Upper lobe of right lung (tissue), 1 donor: ENCODE measurements at regions not wholly inside any gene's neighbourhood (a gene's known extent, or its start where the extent isn't known, plus 50 kb on each side); places are given as distances from the start of the nearest gene placed in this dataset.

Source experiments
- ATAC-seq: fragments of 200-7000 bp; cut with Tn5 transposase; one replicate; pipeline ENCODE4 v1.9.1; 2020; ENCODE audit warnings: mild to moderate bottlenecking, moderate library complexity
- DNase-seq: peaks from one replicate; pipeline ENCODE4 v3.0.0-alpha.2; 2020
- H3K27ac ChIP-seq: fragments of 200-600 bp; one replicate; pipeline ENCODE4 v1.8.0; 2022
- H3K27me3 ChIP-seq: fragments of 200-600 bp; one replicate; pipeline ENCODE4 v1.8.0; 2022; ENCODE audit warnings: mild to moderate bottlenecking
- H3K36me3 ChIP-seq: fragments of 200-600 bp; one replicate; pipeline ENCODE4 v1.8.0; 2022
- H3K4me1 ChIP-seq: fragments of 200-600 bp; one replicate; pipeline ENCODE4 v1.8.0; 2022
- H3K4me3 ChIP-seq: fragments of 200-600 bp; one replicate; pipeline ENCODE4 v1.8.0; 2022; ENCODE audit warnings: mild to moderate bottlenecking
- H3K9me3 ChIP-seq: fragments of 200-600 bp; one replicate; pipeline ENCODE4 v1.8.0; 2022
- CTCF ChIP-seq: fragments of 200-600 bp; IDR thresholded peaks from one replicate; pipeline ENCODE4 v1.8.0; 2022; ENCODE audit warnings: antibody characterized with exemption
- intact Hi-C: fragments of 100-400 bp; cut with DNase I; formaldehyde crosslinking; loops from one replicate; pipeline ENCODE4 v1.11.0; 2022
- donor health status: DM: no; HTN: yes; CAD: no; lungs with severe emphysema.

- no peak overlapping the region for H3K4me3 ChIP-seq
- intact Hi-C loops = no loop called here
- H3K4me1 ChIP-seq = no peaks in the 10 kb centered on the region
- H3K27me3 ChIP-seq = no peaks in the 10 kb centered on the region
- H3K36me3 ChIP-seq = no peaks in the 10 kb centered on the region
- ATAC-seq (no peak), DNase-seq (no peak)
- H3K27ac ChIP-seq = no peak overlapping the region
- peaks cover 5% of the 10 kb centered on the region for H3K9me3 ChIP-seq
- TF ChIP-seq CTCF = no peak
Measured at GRCh38 chr10:62972103-62972502, 155.9 kb upstream of the EGR2 start.

GRCh38 chr10:62964026-62964425, 147.9 kb upstream of the EGR2 start:
- no peak for TF ChIP-seq CTCF
- Histone ChIP-seq H3K4me3 (no peak overlapping the region), H3K4me1 (no peaks in the 10 kb centered on the region), H3K36me3 (no peaks in the 10 kb centered on the region), H3K9me3 (no peaks in the 10 kb centered on the region), H3K27ac (no peak overlapping the region), H3K27me3 (no peaks in the 10 kb centered on the region)
- intact Hi-C loops = no loop called here
- ATAC-seq (no peak), DNase-seq (no peak)

GRCh38 chr10:62961951-62962523, 145.9 kb upstream of the EGR2 start:
- intact Hi-C loops = no loop called here
- no peak for TF ChIP-seq CTCF
- no peak overlapping the region for H3K4me3 ChIP-seq
- no peak overlapping the region for H3K27ac ChIP-seq
- H3K27me3 ChIP-seq = no peaks in the 10 kb centered on the region
- DNase-seq (no peak), ATAC-seq (no peak)
- H3K36me3 ChIP-seq = no peaks in the 10 kb centered on the region
- no peaks in the 10 kb centered on the region for H3K4me1 ChIP-seq
- H3K9me3 ChIP-seq = no peaks in the 10 kb centered on the region

GRCh38 chr10:62960416-62960815, 144.2 kb upstream of the EGR2 start:
- Histone ChIP-seq H3K9me3 (no peaks in the 10 kb centered on the region), H3K36me3 (no peaks in the 10 kb centered on the region), H3K4me1 (no peaks in the 10 kb centered on the region), H3K27me3 (no peaks in the 10 kb centered on the region), H3K4me3 (no peak overlapping the region), H3K27ac (no peak overlapping the region)
- no peak for DNase-seq
- intact Hi-C loops = no loop called here
- no peak for ATAC-seq
- no peak for TF ChIP-seq CTCF

GRCh38 chr10:62959553-62959952, 143.4 kb upstream of the EGR2 start:
- no peaks in the 10 kb centered on the region for H3K4me1 ChIP-seq
- no peaks in the 10 kb centered on the region for H3K27me3 ChIP-seq
- no peak overlapping the region for H3K4me3 ChIP-seq
- H3K9me3 ChIP-seq = no peaks in the 10 kb centered on the region
- no peak for TF ChIP-seq CTCF
- H3K27ac ChIP-seq = no peak overlapping the region
- ATAC-seq (no peak), DNase-seq (no peak)
- intact Hi-C loops = no loop called here
- no peaks in the 10 kb centered on the region for H3K36me3 ChIP-seq

- TF ChIP-seq CTCF = no peak
- no peak for ATAC-seq
- Histone ChIP-seq H3K36me3 (no peaks in the 10 kb centered on the region), H3K9me3 (no peaks in the 10 kb centered on the region), H3K27ac (no peak overlapping the region), H3K4me3 (no peak overlapping the region), H3K4me1 (no peaks in the 10 kb centered on the region), H3K27me3 (no peaks in the 10 kb centered on the region)
- no peak for DNase-seq
- intact Hi-C loops = no loop called here
Measured at GRCh38 chr10:62958980-62959379, 142.8 kb upstream of the EGR2 start.
